ENCODE measurements at regions not wholly inside any gene's neighbourhood (a gene's known extent, or its start where the extent isn't known, plus 50 kb on each side); places are given as distances from the start of the nearest gene placed in this dataset.

GRCh38 chr9:75487856-75488718 lies 399.8 kb downstream of the OSTF1 start:
- TF ChIP-seq, protein P1, sequence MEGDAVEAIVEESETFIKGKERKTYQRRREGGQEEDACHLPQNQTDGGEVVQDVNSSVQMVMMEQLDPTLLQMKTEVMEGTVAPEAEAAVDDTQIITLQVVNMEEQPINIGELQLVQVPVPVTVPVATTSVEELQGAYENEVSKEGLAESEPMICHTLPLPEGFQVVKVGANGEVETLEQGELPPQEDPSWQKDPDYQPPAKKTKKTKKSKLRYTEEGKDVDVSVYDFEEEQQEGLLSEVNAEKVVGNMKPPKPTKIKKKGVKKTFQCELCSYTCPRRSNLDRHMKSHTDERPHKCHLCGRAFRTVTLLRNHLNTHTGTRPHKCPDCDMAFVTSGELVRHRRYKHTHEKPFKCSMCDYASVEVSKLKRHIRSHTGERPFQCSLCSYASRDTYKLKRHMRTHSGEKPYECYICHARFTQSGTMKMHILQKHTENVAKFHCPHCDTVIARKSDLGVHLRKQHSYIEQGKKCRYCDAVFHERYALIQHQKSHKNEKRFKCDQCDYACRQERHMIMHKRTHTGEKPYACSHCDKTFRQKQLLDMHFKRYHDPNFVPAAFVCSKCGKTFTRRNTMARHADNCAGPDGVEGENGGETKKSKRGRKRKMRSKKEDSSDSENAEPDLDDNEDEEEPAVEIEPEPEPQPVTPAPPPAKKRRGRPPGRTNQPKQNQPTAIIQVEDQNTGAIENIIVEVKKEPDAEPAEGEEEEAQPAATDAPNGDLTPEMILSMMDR (IDR thresholded peaks at IDR 0.05; ENCODE audit: poor library complexity, severe bottlenecking), result no peak
- TF ChIP-seq POLR2AphosphoS5 (IDR thresholded peaks at IDR 0.05) (no peak), EP300 (conservative IDR thresholded peaks at IDR 0.05; ENCODE audit: poor library complexity, severe bottlenecking) (no peak)
